Ishikawa (cell line): ENCODE measurements at regions not wholly inside any gene's neighbourhood (a gene's known extent, or its start where the extent isn't known, plus 50 kb on each side); places are given as distances from the start of the nearest gene placed in this dataset.

Source experiments
- CEBPB ChIP-seq: IDR thresholded peaks from 2 replicates; pipeline ENCODE4 v1.6.1; 2012
- EGR1 ChIP-seq: IDR thresholded peaks from 2 replicates; pipeline ENCODE4 v1.6.1; 2012
- EP300 ChIP-seq: IDR thresholded peaks from 2 replicates; pipeline ENCODE4 v1.6.1; 2012; ENCODE audit warnings: borderline replicate concordance
- FOXM1 ChIP-seq: IDR thresholded peaks from 2 replicates; pipeline ENCODE4 v1.6.1; 2012; ENCODE audit warnings: low read depth, borderline replicate concordance
- TAF1 ChIP-seq: IDR thresholded peaks from 2 replicates; pipeline ENCODE4 v1.6.1; 2012; ENCODE audit warnings: low read depth, mild to moderate bottlenecking
- TF ChIP-seq, protein P1 (sequence below): IDR thresholded peaks from 2 replicates; pipeline ENCODE4 v1.6.1; 2012

DNA sequence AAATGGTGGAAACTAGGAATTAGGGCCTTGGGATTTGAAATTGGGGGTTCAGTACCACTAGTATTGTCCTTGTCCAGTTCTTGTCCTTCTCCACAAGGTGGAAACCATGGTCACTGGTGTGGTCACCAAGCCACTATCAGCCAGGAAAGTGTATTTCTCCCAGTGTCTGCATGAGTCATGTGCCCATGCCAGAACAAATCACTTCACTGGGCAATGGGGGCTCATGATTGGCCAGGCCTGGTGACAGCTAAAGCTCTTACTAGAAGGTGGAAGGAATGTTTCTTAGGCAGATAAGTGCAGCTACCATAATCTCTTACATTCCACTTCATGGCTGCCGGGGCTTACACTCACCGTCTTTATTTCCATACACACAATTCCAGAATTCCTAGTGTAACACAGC is 124.8 kb upstream of the TACR1 start:
- TF ChIP-seq EGR1 (no peak), CEBPB (no peak), EP300 (no peak), FOXM1 (no peak), TAF1 (no peak)
- TF ChIP-seq, protein P1, sequence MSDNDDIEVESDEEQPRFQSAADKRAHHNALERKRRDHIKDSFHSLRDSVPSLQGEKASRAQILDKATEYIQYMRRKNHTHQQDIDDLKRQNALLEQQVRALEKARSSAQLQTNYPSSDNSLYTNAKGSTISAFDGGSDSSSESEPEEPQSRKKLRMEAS: no peak
